ENCODE measurements at regions not wholly inside any gene's neighbourhood (a gene's known extent, or its start where the extent isn't known, plus 50 kb on each side); places are given as distances from the start of the nearest gene placed in this dataset.

GRCh38 chr6:105753620-105754211 is 332.4 kb upstream of the PRDM1 start (continued):
- TF ChIP-seq ZNF331 (CRISPR knock-in tag; IDR thresholded peaks at IDR 0.05; ENCODE audit: low read depth) = no peak
- no peak for TF ChIP-seq STAT1 (IDR thresholded peaks at IDR 0.05; ENCODE audit: unreplicated experiment)
- no peak for TF ChIP-seq ZNF114 (CRISPR knock-in tag; IDR thresholded peaks at IDR 0.05)
- no peak for TF ChIP-seq EZH2 (IDR thresholded peaks at IDR 0.05; ENCODE audit: low read depth, unreplicated experiment)
- no peak for TF ChIP-seq ETS1 (IDR thresholded peaks at IDR 0.05)
- no peak for TF ChIP-seq NANOG (IDR thresholded peaks at IDR 0.05; ENCODE audit: borderline replicate concordance)
- TF ChIP-seq JUNB (IDR thresholded peaks at IDR 0.05; ENCODE audit: unreplicated experiment) = no peak
- no peak for TF ChIP-seq REST (IDR thresholded peaks at IDR 0.05; ENCODE audit: unreplicated experiment)

- H3K4me3 Mint-ChIP-seq = no peak overlapping the region
- H3K9me2 ChIP-seq (ENCODE audit: insufficient read depth) = no peaks in the 10 kb centered on the region; the same call in 1 of the 2 replicates
- H3K79me2 ChIP-seq (replicated peaks; ENCODE audit: insufficient read depth) = no peaks in the 10 kb centered on the region
- 0 out of 2 replicates have a peak overlapping the region, but pooled peaks have one; percentile 14 for H3K4me3 ChIP-seq
- H3K4me1 Mint-ChIP-seq = peaks cover 10% of the 10 kb centered on the region
- H3K27ac Mint-ChIP-seq = no peak overlapping the region
- peak overlapping the region; percentile 64; the same call in 1 of the 2 replicates for H3K4me2 ChIP-seq
- ATAC-seq (no peak), DNase-seq (ENCODE audit: low spot score) (no peak)
- H3F3A ChIP-seq (replicated peaks; ENCODE audit: low read depth) = no peaks in the 10 kb centered on the region
- H3K27ac ChIP-seq (ENCODE audit: low read depth) = 0 out of 2 replicates have a peak overlapping the region, but pooled peaks have one; percentile 83
- H3K4me1 ChIP-seq (ENCODE audit: insufficient read depth) = peaks cover 15% of the 10 kb centered on the region
- H3K9me3 Mint-ChIP-seq = peaks cover 19% of the 10 kb centered on the region
- peaks cover 8% of the 10 kb centered on the region; the same call in 2 of the 3 replicates for H3K36me3 Mint-ChIP-seq (ENCODE audit: low read depth)
- no peaks in the 10 kb centered on the region for H4K20me1 ChIP-seq (replicated peaks; ENCODE audit: insufficient read depth)
- no peak overlapping the region for H2AFZ ChIP-seq
- no peaks in the 10 kb centered on the region for H3K27me3 ChIP-seq (ENCODE audit: insufficient read depth)
- no peaks in the 10 kb centered on the region for H3K27me3 Mint-ChIP-seq (ENCODE audit: insufficient read depth, low read depth, poor library complexity)
- H3K36me3 ChIP-seq (ENCODE audit: insufficient read depth) = peaks cover 6% of the 10 kb centered on the region; the same call in 1 of the 2 replicates
- TF ChIP-seq ZNF331 (CRISPR knock-in tag; IDR thresholded peaks at IDR 0.05; ENCODE audit: low read depth) = no peak
- no peak for TF ChIP-seq ETS1 (IDR thresholded peaks at IDR 0.05)
- TF ChIP-seq JUNB (IDR thresholded peaks at IDR 0.05; ENCODE audit: unreplicated experiment) = no peak
- TF ChIP-seq STAT1 (IDR thresholded peaks at IDR 0.05; ENCODE audit: unreplicated experiment) = no peak
- no peak for TF ChIP-seq EZH2 (IDR thresholded peaks at IDR 0.05; ENCODE audit: low read depth, unreplicated experiment)
- TF ChIP-seq CTCF (conservative IDR thresholded peaks at IDR 0.05; ENCODE audit: low read depth in 2 of 2) = no peak
Observed at GRCh38 chr6:105753207-105753606, 332.9 kb upstream of the PRDM1 start.
